Motor neuron (in vitro differentiated cells): ENCODE measurements at regions not wholly inside any gene's neighbourhood (a gene's known extent, or its start where the extent isn't known, plus 50 kb on each side); places are given as distances from the start of the nearest gene placed in this dataset.

ENCODE experiments used
- ATAC-seq, 8 experiments: fragments of 200-7000 bp; cut with Tn5 transposase; replicated peaks in 6 of 8; 2 replicates each; pipeline ENCODE4 v1.8.0; 2021; ENCODE audit warnings: mild to moderate bottlenecking in 8 of 8, moderate library complexity in 8 of 8
- H3K27ac ChIP-seq, 2 donors: fragments of 250-450 bp; sonication (Bioruptor Pico); 2 replicates each; pipeline ENCODE4 v1.9.0; 2021; ENCODE audit warnings: antibody characterized with exemption in 2 of 2, mild to moderate bottlenecking in 2 of 2, moderate library complexity in 1 of 2
- H3K4me1 ChIP-seq, 2 donors: fragments of 250-450 bp; sonication (Bioruptor Pico); replicated peaks in 1 of 2; 2 replicates each; pipeline ENCODE4 v1.6.1; 2021; ENCODE audit warnings: antibody characterized with exemption in 2 of 2, mild to moderate bottlenecking in 2 of 2, moderate library complexity in 1 of 2
- H3K4me3 ChIP-seq, 5 donors: fragments of 250-450 bp; sonication (Bioruptor Pico); 2 replicates each; pipeline ENCODE4 v1.9.0; 2021; ENCODE audit warnings: antibody characterized with exemption in 5 of 5, mild to moderate bottlenecking in 5 of 5, moderate library complexity in 4 of 5
- WGBS, 10 experiments: fragments of 450-650 bp; shearing (Covaris generic); methylation state at CpG; one replicate each; pipeline ENCODE4 v1.0.0; 2022; 5-methylcytosine and 5-hydroxymethylcytosine counted together
- in situ Hi-C, 9 experiments: fragments of 400-800 bp; cut with MboI; loops; one replicate each; pipeline ENCODE4 v1.15.0; 2021; ENCODE audit warnings: low sequenced_read_pairs in 9 of 9, low pct_unique_long_range_greater_than_20kb in 2 of 9; ENCODE audit not compliant: unreplicated experiment in 9 of 9

DNA sequence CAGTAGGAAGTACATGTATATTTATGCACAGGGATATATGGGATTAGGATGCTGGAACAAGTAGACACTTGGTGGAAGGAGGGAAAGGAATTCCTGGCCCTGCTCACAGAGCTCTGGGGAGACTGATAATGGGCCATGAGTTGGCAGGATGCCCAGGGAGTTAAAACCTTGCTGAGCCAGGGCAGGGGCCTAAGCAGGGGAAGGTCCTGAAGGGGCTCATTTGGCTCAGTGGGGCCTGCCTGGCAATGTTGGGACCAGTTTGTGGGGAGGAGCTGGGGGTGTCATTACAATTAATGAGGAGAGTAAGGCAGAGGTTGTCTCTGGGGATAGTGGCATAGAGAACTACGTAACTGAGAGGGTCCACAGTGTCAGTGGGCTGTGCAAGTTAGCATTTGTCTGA is 124.2 kb upstream of the ADPGK start:
- in situ Hi-C loops, result no loop called here
- no peak overlapping the region for H3K4me3 ChIP-seq
- H3K27ac ChIP-seq, result no peak overlapping the region
- peaks cover 6 to 15% of the 10 kb centered on the region in 2 donors for H3K4me1 ChIP-seq
- ATAC-seq, result peak in 6 of 8 experiments; percentile 38 to 94 (median 75)
- WGBS, 10 experiments, result 60 to 100% (median 83%) methylated on average over 1 of the region's 1 CpG; no CpG with 5 or more reads in 4 of the 10 experiments

DNA sequence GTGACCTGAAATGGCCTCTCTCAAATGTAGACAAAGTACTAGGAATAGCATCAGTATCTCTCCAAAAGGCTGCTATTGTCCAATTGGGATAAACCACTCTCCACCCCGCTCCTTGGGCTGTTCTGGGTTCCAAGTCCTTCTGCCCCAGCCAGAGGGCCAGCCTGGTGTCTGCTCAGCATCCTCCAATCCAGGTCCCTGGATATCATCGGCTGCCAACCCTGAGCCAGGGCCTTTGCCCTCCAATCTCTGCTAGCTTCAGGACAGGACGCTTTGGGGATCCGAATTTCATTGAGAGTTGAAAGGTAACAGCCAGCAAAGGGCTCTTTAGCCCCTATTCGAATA is 119.3 kb upstream of the ADPGK start:
- H3K27ac ChIP-seq, result peak overlapping the region in 1 of 2 donors; percentile 16
- peaks cover 20 to 26% of the 10 kb centered on the region in 2 donors for H3K4me1 ChIP-seq
- 40 to 100% (median 89%) methylated on average over 1 to 4 of the region's 5 CpGs; no CpG with 5 or more reads in 2 of the 10 experiments for WGBS, 10 experiments
- H3K4me3 ChIP-seq, result no peak overlapping the region
- in situ Hi-C loops, result no loop called here
- ATAC-seq, result no peak

DNA sequence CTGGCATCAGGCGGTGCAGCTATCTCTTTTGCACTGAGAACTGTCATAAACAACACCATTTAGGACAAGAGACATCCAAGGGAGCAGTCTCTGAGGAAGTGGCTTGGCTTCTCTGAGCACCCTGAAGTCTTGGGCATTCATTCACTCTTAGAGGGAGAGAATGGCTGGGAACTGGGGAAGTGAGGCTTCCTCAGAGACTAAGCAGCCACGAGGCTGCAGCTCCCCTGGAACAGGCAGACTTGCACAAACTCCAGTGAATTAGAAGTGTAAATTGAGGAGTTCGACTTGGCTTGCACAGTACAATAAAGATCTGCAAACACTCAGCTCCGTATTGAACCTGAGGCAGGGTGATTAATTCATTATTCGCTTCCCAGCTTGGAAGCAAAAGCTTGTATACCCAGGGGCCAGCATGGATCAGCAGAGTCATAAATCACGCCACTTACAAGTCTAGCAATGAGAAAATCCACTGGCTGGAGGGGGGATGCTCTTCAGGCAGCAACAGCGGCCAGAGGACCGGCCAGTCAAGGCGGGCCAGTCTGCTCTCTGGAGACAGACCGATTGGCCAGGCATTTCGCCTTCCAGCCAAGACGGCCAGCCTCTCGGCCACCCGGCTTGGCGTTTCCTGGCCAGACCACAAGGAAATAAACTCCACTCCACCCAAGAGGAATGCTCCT is 118.8 kb upstream of the ADPGK start:
- Histone ChIP-seq H3K4me1 (peaks cover 20 to 22% of the 10 kb centered on the region in 2 donors), H3K27ac (peak overlapping the region in 1 of 2 donors; percentile 16), H3K4me3 (no peak overlapping the region)
- in situ Hi-C loops, result no loop called here
- ATAC-seq, result peak; percentile 87 to 99 (median 98)
- WGBS, 10 experiments, result 18 to 80% (median 29%) methylated on average over 1 to 9 of the region's 15 CpGs; no CpG with 5 or more reads in 4 of the 10 experiments

DNA sequence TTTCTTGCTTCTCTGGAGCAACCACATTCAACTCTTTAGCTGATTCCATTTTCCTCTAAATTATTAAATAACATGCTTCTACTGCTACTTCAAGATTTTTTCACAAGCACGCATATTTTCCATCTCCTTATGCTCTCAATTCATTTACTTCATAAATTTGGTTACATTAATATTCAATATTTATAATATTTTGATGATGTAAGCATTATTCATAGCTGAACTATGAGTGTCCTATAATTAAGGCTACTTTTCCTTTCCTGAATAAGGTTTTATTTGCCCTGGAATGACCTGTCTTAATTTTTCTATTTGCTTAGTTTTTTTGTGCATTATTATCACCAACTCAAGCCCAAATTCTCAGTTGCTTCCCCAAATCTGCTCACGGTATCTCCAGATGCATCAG is 109.4 kb upstream of the ADPGK start:
- 43 to 100% (median 85%) methylated on average over 1 to 2 of the region's 2 CpGs for WGBS, 10 experiments
- Histone ChIP-seq H3K4me1 (peaks cover 0 to 4% of the 10 kb centered on the region in 2 donors), H3K4me3 (no peak overlapping the region), H3K27ac (no peak overlapping the region)
- no peak for ATAC-seq
- in situ Hi-C loops, result no loop called here

DNA sequence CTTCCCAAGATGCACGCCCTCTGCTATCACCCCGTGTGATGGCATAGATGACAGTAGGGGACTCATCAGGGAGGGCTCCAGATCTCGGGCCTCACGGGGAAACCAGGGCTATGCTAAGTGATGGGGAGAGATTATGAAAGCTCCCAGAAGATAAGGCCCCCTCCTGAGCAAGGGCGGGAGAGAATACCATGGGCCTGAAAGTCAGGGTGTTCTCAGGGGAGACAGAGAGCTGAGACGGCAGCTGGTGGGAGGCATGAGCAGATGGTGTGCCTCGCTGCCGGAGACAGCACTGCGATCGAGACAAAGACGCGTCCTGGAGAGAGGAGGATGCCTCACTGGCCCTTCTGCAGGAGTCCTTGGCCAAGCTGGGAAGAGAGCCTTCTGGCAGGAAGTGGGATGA is 106.5 kb upstream of the ADPGK start:
- no peak for ATAC-seq
- no peaks in the 10 kb centered on the region for H3K4me1 ChIP-seq
- WGBS, 10 experiments, result 15 to 100% (median 72%) methylated on average over 1 to 9 of the region's 12 CpGs; no CpG with 5 or more reads in 3 of the 10 experiments
- H3K4me3 ChIP-seq, result no peak overlapping the region
- in situ Hi-C loops, result no loop called here
- H3K27ac ChIP-seq, result no peak overlapping the region

DNA sequence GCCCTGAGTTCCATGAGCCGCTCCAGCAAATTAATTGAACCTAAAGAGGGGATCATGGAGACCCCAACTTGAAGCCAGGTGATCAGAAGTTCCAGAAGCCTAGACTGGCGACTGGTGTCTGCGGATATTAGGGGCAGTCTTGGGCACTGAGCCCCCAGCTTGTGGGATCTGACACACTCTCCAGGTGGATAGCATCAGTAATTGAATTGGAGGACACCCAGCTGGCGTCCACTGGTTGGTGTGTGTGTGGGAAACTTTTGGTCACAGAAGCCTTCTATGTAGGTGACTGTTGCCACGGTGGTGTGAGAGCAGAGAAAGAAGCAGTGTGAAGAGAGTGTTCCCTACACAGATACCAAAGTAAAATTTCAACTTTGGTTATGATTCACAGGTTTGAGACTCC is 106.0 kb upstream of the ADPGK start:
- Histone ChIP-seq H3K27ac (no peak overlapping the region), H3K4me1 (no peaks in the 10 kb centered on the region), H3K4me3 (no peak overlapping the region)
- 33 to 100% (median 93%) methylated on average over 1 to 3 of the region's 5 CpGs; no CpG with 5 or more reads in 3 of the 10 experiments for WGBS, 10 experiments
- in situ Hi-C loops, result no loop called here
- no peak for ATAC-seq

DNA sequence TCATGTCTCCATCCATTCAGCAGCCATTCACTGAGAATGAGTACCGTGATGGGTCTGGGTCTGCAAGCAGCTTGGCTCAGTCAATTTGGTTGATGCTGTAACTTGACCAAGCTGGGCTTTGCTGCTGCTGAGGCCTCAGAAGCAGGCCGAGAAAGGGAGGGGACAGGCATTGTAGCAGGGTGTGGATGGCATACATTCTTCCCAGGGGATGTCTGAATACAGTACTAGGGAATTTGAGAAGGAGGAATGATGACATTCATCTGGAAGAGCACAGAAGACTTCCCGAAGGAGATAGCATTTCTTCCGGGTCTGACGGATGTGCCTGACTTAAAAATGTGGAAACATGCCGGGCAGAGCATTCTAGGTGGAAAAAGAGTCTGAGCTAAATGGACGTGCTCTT is 105.3 kb upstream of the ADPGK start:
- 10 to 100% (median 81%) methylated on average over 2 to 6 of the region's 7 CpGs; no CpG with 5 or more reads in 3 of the 10 experiments for WGBS, 10 experiments
- Histone ChIP-seq H3K27ac (no peak overlapping the region), H3K4me1 (no peaks in the 10 kb centered on the region), H3K4me3 (no peak overlapping the region)
- peak in 3 of 8 experiments; percentile 49 to 86 (median 80) for ATAC-seq
- in situ Hi-C loops, result no loop called here

DNA sequence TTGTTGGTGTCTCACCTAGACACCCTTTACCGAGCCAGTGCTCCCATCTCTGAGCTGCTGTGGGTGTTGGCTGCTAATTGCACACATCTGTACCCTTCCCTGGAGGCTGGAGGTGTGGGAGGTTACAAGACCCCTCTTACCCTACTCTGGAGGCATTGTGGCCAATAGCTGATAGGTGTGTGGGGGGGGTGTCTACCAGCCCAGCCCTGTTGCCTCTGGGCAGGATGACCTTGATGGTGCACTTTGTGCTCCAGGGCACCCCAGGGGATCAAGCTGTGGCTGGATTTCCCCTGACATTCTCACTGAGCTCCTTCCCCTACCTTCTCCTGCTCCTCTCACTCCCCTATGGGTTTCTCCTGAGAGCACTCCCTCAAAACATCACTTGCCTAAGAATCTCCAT is 104.7 kb upstream of the ADPGK start:
- ATAC-seq, result no peak
- H3K27ac ChIP-seq, result no peak overlapping the region
- H3K4me3 ChIP-seq, result no peak overlapping the region
- in situ Hi-C loops, result no loop called here
- whole genome bisulfite sequencing, 10 experiments, result 75 to 100% methylated on average over 1 of the region's 1 CpG; no CpG with 5 or more reads in 8 of the 10 experiments
- H3K4me1 ChIP-seq, result no peaks in the 10 kb centered on the region

DNA sequence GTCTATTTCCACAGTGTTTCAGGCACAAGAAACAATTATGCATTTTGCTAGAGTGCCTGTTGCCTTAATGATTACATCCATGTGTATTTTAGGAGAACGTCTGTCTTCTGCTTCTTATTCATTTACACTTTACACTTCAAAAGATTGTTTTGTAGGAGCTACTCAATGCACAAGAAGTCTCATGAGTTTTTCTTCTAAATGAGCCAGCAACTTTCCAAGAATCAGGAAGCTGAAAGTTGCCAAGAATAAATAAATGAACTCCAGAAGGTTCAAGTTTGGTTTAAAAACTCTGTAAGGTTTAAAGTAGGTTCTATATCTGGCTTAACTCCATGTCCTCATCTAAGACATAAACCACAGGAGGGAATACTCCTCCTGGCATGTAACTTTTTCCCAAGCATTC is 103.8 kb upstream of the ADPGK start:
- H3K4me3 ChIP-seq, result no peak overlapping the region
- 0 to 50% (median 11%) methylated on average over 1 of the region's 1 CpG; no CpG with 5 or more reads in 3 of the 10 experiments for WGBS, 10 experiments
- in situ Hi-C loops, result no loop called here
- no peak for ATAC-seq
- no peak overlapping the region for H3K27ac ChIP-seq
- H3K4me1 ChIP-seq, result no peaks in the 10 kb centered on the region

DNA sequence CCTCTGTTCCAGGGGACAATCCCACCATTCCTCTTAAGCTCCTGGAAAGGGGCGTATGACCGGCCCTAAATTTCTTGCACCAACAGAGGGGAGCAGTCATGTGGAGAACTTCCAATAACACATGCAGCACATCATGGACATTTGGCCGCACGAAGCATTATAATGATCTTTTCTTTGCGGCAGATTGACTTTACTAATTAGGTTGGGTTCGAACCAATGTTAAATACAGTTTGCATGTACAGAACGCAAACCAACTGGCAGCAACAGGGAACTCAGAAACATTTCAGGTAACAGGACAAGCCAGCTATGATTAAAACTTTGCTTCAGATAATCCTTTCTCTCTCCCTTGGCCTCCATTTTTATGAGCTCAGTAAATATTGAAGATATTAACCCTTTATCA is 100.8 kb upstream of the ADPGK start:
- Histone ChIP-seq H3K4me1 (no peaks in the 10 kb centered on the region), H3K27ac (no peak overlapping the region), H3K4me3 (no peak overlapping the region)
- in situ Hi-C loops, result no loop called here
- no peak for ATAC-seq
- 73 to 100% (median 88%) methylated on average over 2 to 7 of the region's 7 CpGs; no CpG with 5 or more reads in 1 of the 10 experiments for WGBS, 10 experiments

DNA sequence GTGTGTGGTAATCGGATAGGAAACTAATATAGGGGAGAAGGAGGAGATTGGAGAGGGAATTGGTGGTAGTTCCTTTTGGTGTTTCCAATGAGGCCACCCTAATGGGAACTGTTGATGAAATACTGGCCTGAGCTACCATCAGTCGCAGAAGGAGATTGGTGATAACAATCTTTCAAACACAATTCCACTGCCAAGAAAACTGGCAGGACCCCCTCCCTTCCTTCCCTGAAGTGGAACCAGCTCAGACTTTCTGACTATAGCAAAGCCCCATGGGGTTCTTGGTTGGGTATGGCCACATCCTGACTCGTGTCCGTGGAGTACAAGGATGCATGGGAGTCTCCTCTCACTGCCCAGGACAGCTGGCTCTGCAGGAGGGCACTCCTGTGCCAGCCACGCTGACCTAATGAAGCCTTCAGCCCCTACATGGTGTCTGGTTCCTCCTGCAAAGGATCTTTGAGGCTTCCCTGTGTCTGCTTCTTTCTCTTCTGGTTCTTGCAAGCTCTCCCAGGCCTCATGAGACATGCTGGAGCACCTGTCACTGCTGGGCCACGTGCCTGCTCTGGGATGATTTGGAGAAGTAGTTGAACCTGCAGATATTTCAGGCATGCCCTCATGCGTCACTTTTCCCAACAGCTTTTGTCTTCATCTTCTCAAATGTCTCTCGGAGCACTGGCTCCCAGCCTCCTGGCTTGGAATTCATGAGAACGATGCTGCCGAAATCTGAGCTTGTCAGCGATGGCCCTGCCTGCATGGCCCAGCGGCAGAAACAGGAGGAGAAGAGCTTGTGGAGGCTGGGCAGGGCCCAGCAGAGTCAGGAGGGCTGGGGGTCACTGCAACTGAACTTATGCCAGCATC is 90.0 kb upstream of the ADPGK start:
- Histone ChIP-seq H3K4me3 (no peak overlapping the region), H3K4me1 (no peaks in the 10 kb centered on the region), H3K27ac (no peak overlapping the region)
- ATAC-seq, result no peak
- WGBS, 10 experiments, result 12 to 100% (median 70%) methylated on average over 1 to 10 of the region's 12 CpGs
- in situ Hi-C loops, result no loop called here

DNA sequence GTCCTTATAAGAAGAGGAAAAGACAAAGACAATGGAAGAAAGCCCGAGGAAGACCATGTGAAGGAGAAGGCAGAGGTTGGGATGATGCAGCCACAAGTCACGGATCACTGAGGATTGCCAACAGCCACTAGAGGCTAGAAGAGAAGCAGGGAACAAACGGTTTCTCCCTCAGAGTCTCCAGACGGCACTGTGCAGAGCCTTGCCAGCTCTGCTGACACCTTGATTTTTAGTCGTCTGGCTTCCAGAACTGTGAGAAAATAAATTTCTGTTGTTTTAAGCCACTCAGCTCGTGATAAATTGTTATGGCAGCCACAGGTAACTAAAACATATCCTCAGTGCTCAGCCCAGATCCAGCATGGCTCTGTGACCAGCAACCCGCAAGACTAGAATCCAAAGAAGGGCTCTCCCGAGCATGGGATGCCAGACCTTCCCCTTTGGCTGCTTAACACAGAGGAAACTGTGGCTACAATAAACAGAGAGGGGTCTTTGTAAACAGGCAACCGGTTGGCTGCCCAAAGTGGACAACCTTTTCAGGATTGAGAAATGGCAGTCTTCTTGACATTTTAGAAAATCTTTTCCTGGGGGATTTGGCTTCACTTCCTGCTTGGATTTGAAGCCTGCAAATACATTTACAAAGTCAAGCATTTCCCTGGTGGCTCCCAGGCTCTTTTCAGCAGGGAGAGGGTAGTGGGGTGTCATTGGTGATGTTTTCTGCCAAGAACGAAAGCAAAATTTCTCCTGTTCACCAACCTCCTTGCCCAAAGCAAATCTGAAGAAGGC is 88.7 kb upstream of the ADPGK start:
- Histone ChIP-seq H3K4me3 (no peak overlapping the region), H3K4me1 (no peaks in the 10 kb centered on the region), H3K27ac (no peak overlapping the region)
- ATAC-seq, result no peak
- in situ Hi-C loops, result no loop called here
- 27 to 98% (median 67%) methylated on average over 1 to 9 of the region's 10 CpGs; no CpG with 5 or more reads in 1 of the 10 experiments for WGBS, 10 experiments
